ENCODE measurements at regions not wholly inside any gene's neighbourhood (a gene's known extent, or its start where the extent isn't known, plus 50 kb on each side); places are given as distances from the start of the nearest gene placed in this dataset.

DNA sequence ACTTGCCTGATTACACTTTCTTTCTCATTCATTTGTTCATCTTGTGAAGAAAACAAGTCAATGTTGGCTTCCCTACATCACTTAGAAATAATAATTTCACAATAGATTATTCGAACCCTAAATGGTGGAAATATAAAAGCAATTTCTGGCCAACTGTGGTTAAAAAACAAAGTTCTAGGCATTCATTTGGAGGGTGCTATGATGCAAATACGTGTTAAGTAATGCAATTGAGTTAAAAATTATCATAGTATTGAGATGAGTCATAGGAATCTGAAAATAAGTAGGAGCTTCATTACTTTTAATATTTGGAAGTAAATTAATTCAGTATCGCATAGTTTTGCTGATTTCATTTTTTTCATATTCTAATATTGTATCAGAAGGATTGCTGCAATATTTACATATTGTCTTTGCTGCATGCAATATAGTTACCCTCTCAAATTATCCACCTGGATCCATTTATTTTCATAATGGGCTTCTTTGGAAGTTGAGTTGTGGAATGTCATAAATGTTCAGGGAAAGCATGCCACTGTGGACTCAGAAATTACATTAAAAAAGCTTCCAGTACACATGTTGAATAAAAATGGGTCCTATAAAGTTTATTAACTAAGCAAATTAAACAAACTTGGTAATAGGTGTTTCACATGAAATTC lies 647.7 kb upstream of the WWC1 start:
- no peak overlapping the region for H3K9ac ChIP-seq (ENCODE audit: low read length)
- H3K4me3 ChIP-seq (ENCODE audit: low read depth, low read length, poor library complexity, severe bottlenecking): no peak overlapping the region
- no peak overlapping the region for H3K4me2 ChIP-seq (ENCODE audit: low read length)
- no peak for TF ChIP-seq EZH2 (IDR thresholded peaks at IDR 0.05; ENCODE audit: borderline replicate concordance, low read length)
- no peaks in the 10 kb centered on the region for H3K4me1 ChIP-seq (ENCODE audit: insufficient read depth, low read length, severe bottlenecking)
- no peaks in the 10 kb centered on the region for H3K9me3 ChIP-seq (ENCODE audit: low read length)
- no peaks in the 10 kb centered on the region for H4K20me1 ChIP-seq (ENCODE audit: insufficient read depth, low read length)
- H3K36me3 ChIP-seq (ENCODE audit: insufficient read depth, low read length): no peaks in the 10 kb centered on the region
- no peaks in the 10 kb centered on the region for H3K79me2 ChIP-seq (ENCODE audit: insufficient read depth, low read length)
- H2AFZ ChIP-seq (ENCODE audit: low read length): no peak overlapping the region
- no peaks in the 10 kb centered on the region for H3K27me3 ChIP-seq (ENCODE audit: insufficient read depth, low read length)
- H3K27ac ChIP-seq (ENCODE audit: low read depth, low read length, poor library complexity, severe bottlenecking): no peak overlapping the region
- H3K9me2 ChIP-seq (ENCODE audit: low read depth, low read length): no peaks in the 10 kb centered on the region
- no peaks in the 10 kb centered on the region for H3F3A ChIP-seq (ENCODE audit: insufficient read depth, low read length)

GRCh38 chr5:167644619-167645018 lies 646.8 kb upstream of the WWC1 start:
- Histone ChIP-seq H3K4me1 (ENCODE audit: insufficient read depth, low read length, severe bottlenecking) (no peaks in the 10 kb centered on the region), H3K4me3 (ENCODE audit: low read depth, low read length, poor library complexity, severe bottlenecking) (no peak overlapping the region), H3K27ac (ENCODE audit: low read depth, low read length, poor library complexity, severe bottlenecking) (no peak overlapping the region), H3K27me3 (ENCODE audit: insufficient read depth, low read length) (no peaks in the 10 kb centered on the region), H3K79me2 (ENCODE audit: insufficient read depth, low read length) (no peaks in the 10 kb centered on the region), H3K9me2 (ENCODE audit: low read depth, low read length) (no peaks in the 10 kb centered on the region), H4K20me1 (ENCODE audit: insufficient read depth, low read length) (no peaks in the 10 kb centered on the region), H3F3A (ENCODE audit: insufficient read depth, low read length) (no peaks in the 10 kb centered on the region), H3K9me3 (ENCODE audit: low read length) (no peaks in the 10 kb centered on the region), H3K4me2 (ENCODE audit: low read length) (no peak overlapping the region), H3K9ac (ENCODE audit: low read length) (no peak overlapping the region), H2AFZ (ENCODE audit: low read length) (no peak overlapping the region), H3K36me3 (ENCODE audit: insufficient read depth, low read length) (no peaks in the 10 kb centered on the region)
- no peak for TF ChIP-seq CTCF (IDR thresholded peaks at IDR 0.05; ENCODE audit: low read length)
- no peak for TF ChIP-seq EZH2 (IDR thresholded peaks at IDR 0.05; ENCODE audit: borderline replicate concordance, low read length)

DNA sequence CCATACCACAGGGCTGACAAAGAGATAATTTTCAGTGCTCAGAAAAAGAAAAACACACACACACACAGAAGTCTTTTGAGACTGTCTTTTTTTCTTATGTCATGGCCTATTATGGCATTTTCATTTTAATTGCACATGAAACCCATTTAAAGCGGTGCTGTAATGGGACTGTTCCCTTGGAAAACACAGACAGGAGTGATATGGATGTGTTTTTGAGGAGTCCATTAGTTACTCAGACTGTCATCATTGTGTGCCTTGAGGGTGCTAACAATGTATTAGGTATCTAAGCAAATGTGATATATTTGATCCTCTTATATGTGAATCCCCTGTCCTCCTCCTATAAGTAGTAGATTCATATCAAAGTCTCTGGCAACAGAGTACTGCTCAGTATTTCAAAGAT lies 642.0 kb upstream of the WWC1 start:
- H2AFZ ChIP-seq (ENCODE audit: low read length): no peak overlapping the region
- H3K9me2 ChIP-seq (ENCODE audit: low read depth, low read length): no peaks in the 10 kb centered on the region
- H3K27ac ChIP-seq (ENCODE audit: low read depth, low read length, poor library complexity, severe bottlenecking): no peak overlapping the region
- no peak for TF ChIP-seq CTCF (IDR thresholded peaks at IDR 0.05; ENCODE audit: low read length)
- TF ChIP-seq EZH2 (IDR thresholded peaks at IDR 0.05; ENCODE audit: borderline replicate concordance, low read length): no peak
- no peaks in the 10 kb centered on the region for H4K20me1 ChIP-seq (ENCODE audit: insufficient read depth, low read length)
- no peaks in the 10 kb centered on the region for H3F3A ChIP-seq (ENCODE audit: insufficient read depth, low read length)
- no peaks in the 10 kb centered on the region for H3K27me3 ChIP-seq (ENCODE audit: insufficient read depth, low read length)
- H3K36me3 ChIP-seq (ENCODE audit: insufficient read depth, low read length): no peaks in the 10 kb centered on the region
- no peak overlapping the region for H3K4me3 ChIP-seq (ENCODE audit: low read depth, low read length, poor library complexity, severe bottlenecking)
- H3K79me2 ChIP-seq (ENCODE audit: insufficient read depth, low read length): no peaks in the 10 kb centered on the region
- no peak overlapping the region for H3K4me2 ChIP-seq (ENCODE audit: low read length)
- no peaks in the 10 kb centered on the region for H3K9me3 ChIP-seq (ENCODE audit: low read length)
- H3K4me1 ChIP-seq (ENCODE audit: insufficient read depth, low read length, severe bottlenecking): no peaks in the 10 kb centered on the region
- H3K9ac ChIP-seq (ENCODE audit: low read length): no peak overlapping the region

DNA sequence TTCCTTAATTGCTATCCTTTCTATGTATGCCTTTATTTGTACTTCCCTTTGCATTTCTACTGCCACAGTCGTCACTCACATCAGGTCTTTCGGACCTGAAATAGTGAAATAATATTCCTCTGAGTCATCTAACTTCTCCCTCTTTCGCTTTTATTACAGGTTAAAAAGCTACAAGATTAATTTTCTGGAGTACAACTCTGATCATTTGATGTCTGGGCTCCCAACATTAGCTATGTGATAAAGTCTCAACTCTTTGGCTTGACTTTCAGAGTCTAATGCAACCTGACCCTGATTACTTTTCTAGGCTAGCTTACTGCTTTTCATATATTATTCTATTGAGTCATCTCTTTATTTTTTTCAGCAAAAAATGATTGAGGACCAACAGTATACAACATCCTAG lies 638.8 kb upstream of the WWC1 start:
- Histone ChIP-seq H3K9me2 (ENCODE audit: low read depth, low read length) (no peaks in the 10 kb centered on the region), H3K36me3 (ENCODE audit: insufficient read depth, low read length) (no peaks in the 10 kb centered on the region), H3K4me1 (ENCODE audit: insufficient read depth, low read length, severe bottlenecking) (no peaks in the 10 kb centered on the region), H2AFZ (ENCODE audit: low read length) (no peak overlapping the region), H3K9ac (ENCODE audit: low read length) (no peak overlapping the region), H3K9me3 (ENCODE audit: low read length) (no peaks in the 10 kb centered on the region), H4K20me1 (ENCODE audit: insufficient read depth, low read length) (no peaks in the 10 kb centered on the region), H3K27me3 (ENCODE audit: insufficient read depth, low read length) (no peaks in the 10 kb centered on the region), H3F3A (ENCODE audit: insufficient read depth, low read length) (no peaks in the 10 kb centered on the region), H3K27ac (ENCODE audit: low read depth, low read length, poor library complexity, severe bottlenecking) (no peak overlapping the region), H3K4me2 (ENCODE audit: low read length) (no peak overlapping the region), H3K4me3 (ENCODE audit: low read depth, low read length, poor library complexity, severe bottlenecking) (no peak overlapping the region), H3K79me2 (ENCODE audit: insufficient read depth, low read length) (no peaks in the 10 kb centered on the region)
- TF ChIP-seq EZH2 (IDR thresholded peaks at IDR 0.05; ENCODE audit: borderline replicate concordance, low read length) (no peak), CTCF (IDR thresholded peaks at IDR 0.05; ENCODE audit: low read length) (no peak)
